ENCODE measurements at regions not wholly inside any gene's neighbourhood (a gene's known extent, or its start where the extent isn't known, plus 50 kb on each side); places are given as distances from the start of the nearest gene placed in this dataset.

DNA sequence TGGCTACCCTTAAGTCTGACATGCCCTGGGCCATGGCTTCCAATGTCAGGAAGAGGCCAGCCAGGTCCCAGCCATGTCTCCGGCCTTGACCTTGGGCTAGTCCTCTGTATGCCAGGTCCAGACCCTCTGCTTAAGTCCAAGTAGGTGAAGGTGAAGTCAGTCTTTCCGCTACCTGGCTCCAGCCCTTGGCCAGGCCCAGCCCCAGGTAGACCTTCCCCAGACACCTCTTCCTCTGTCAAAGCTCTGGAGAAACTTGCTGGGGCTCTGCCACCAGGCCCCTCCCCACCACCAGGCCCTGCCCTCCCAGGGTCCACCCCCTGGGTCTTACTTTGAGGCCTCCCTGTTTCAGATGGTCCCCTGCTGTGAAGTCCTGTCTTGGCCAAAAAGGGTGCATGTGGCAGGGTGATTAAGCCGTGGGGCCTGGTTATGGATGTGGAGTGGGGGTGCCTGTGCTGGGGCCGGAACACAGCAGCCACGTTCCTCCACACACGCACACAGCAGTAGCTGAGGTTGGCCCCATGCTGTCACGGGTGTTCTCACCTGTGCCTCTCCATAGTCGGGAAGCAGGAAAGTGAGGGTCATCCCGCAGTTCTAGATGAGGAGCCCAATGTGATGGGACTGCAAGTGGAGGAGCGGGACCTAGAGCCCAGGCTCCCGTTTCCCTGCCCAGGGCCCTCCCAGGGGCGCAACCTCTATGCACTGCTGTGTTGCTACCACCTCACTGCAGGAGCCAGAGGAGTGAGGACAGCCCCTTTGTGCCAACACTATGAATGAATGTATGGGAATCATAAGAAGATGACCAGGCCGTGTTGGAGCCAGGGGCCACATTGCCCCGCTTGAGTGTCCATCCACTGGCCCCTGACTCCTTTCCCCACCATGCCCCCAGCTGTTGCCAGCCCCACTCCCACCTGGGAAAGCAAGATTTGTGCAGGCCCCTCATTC, 72.2 kb downstream of the LINC01488 start:
- no peak overlapping the region for H3K27ac ChIP-seq
- H3K4me3 ChIP-seq (replicated peaks in 1 of 3) = no peak overlapping the region
- no peaks in the 10 kb centered on the region for H3K36me3 ChIP-seq
- 94 to 96% methylated on average over 8 to 14 of the region's 14 CpGs for WGBS, 2 donors
- DNase-seq = no peak
- no peaks in the 10 kb centered on the region for H3K27me3 ChIP-seq
- H3K4me1 ChIP-seq = no peaks in the 10 kb centered on the region
- TF ChIP-seq, protein P1, sequence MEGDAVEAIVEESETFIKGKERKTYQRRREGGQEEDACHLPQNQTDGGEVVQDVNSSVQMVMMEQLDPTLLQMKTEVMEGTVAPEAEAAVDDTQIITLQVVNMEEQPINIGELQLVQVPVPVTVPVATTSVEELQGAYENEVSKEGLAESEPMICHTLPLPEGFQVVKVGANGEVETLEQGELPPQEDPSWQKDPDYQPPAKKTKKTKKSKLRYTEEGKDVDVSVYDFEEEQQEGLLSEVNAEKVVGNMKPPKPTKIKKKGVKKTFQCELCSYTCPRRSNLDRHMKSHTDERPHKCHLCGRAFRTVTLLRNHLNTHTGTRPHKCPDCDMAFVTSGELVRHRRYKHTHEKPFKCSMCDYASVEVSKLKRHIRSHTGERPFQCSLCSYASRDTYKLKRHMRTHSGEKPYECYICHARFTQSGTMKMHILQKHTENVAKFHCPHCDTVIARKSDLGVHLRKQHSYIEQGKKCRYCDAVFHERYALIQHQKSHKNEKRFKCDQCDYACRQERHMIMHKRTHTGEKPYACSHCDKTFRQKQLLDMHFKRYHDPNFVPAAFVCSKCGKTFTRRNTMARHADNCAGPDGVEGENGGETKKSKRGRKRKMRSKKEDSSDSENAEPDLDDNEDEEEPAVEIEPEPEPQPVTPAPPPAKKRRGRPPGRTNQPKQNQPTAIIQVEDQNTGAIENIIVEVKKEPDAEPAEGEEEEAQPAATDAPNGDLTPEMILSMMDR (IDR thresholded peaks at IDR 0.05) = no peak
- TF ChIP-seq POLR2A (IDR thresholded peaks at IDR 0.05) = no peak
- intact Hi-C loops (cut with DNase I) = no loop called here
- no peaks in the 10 kb centered on the region for H3K9me3 ChIP-seq

GRCh38 chr11:69554849-69555248, 73.4 kb downstream of the LINC01488 start:
- Histone ChIP-seq H3K9me3 (no peaks in the 10 kb centered on the region), H3K27me3 (no peaks in the 10 kb centered on the region), H3K4me1 (no peaks in the 10 kb centered on the region), H3K36me3 (no peaks in the 10 kb centered on the region), H3K4me3 (replicated peaks in 1 of 3) (no peak overlapping the region), H3K27ac (no peak overlapping the region)
- TF ChIP-seq, protein P1 (IDR thresholded peaks at IDR 0.05) = no peak
- no peak for TF ChIP-seq POLR2A (IDR thresholded peaks at IDR 0.05)
- WGBS, 2 donors = 84 to 93% methylated on average over 3 to 6 of the region's 6 CpGs
- intact Hi-C loops (cut with DNase I) = no loop called here
- no peak for DNase-seq

DNA sequence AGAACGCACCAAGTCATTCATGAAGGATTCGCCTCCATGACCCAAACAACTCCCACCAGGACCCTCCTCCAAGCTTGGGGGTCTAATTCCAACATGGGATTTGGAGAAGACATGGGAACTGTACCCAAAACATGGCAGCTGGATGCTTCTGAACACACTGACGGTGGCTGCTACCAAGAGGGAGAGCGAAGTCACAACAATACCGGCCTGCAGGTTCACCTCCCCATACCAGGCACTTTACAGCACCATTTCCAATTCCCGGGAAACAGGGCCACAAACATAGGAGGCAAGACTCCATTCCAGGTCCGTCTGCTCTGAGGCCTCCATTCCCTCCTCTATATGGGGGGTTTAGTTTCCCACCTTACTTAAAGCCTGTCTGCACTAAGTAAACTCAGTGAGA, 75.8 kb downstream of the LINC01488 start:
- intact Hi-C loops (cut with DNase I) = no loop called here
- WGBS, 2 donors = 93 to 94% methylated on average over 4 to 7 of the region's 7 CpGs
- H3K4me3 ChIP-seq (replicated peaks in 1 of 3) = no peak overlapping the region
- TF ChIP-seq POLR2A (IDR thresholded peaks at IDR 0.05) = no peak
- TF ChIP-seq, protein P1 (IDR thresholded peaks at IDR 0.05) = no peak
- H3K9me3 ChIP-seq = no peaks in the 10 kb centered on the region
- H3K4me1 ChIP-seq = no peaks in the 10 kb centered on the region
- no peaks in the 10 kb centered on the region for H3K27me3 ChIP-seq
- H3K27ac ChIP-seq = no peak overlapping the region
- H3K36me3 ChIP-seq = no peaks in the 10 kb centered on the region
- DNase-seq = no peak

GRCh38 chr11:69558519-69558941, 77.1 kb downstream of the LINC01488 start:
- no peak for DNase-seq
- no peak for TF ChIP-seq POLR2A (IDR thresholded peaks at IDR 0.05)
- TF ChIP-seq, protein P1 (IDR thresholded peaks at IDR 0.05) = no peak
- no peaks in the 10 kb centered on the region for H3K27me3 ChIP-seq
- H3K27ac ChIP-seq = no peak overlapping the region
- H3K36me3 ChIP-seq = no peaks in the 10 kb centered on the region
- WGBS, 2 donors = 77 to 83% methylated on average over 12 of the region's 12 CpGs
- no peak overlapping the region for H3K4me3 ChIP-seq (replicated peaks in 1 of 3)
- no peaks in the 10 kb centered on the region for H3K4me1 ChIP-seq
- H3K9me3 ChIP-seq = no peaks in the 10 kb centered on the region
- intact Hi-C loops (cut with DNase I) = no loop called here

GRCh38 chr11:69559181-69559580, 77.7 kb downstream of the LINC01488 start:
- no peak overlapping the region for H3K4me3 ChIP-seq (replicated peaks in 1 of 3)
- 86 to 88% methylated on average over 5 of the region's 5 CpGs for WGBS, 2 donors
- intact Hi-C loops (cut with DNase I) = no loop called here
- no peak for DNase-seq
- H3K27me3 ChIP-seq = no peaks in the 10 kb centered on the region
- no peaks in the 10 kb centered on the region for H3K36me3 ChIP-seq
- H3K27ac ChIP-seq = no peak overlapping the region
- H3K4me1 ChIP-seq = no peaks in the 10 kb centered on the region
- no peaks in the 10 kb centered on the region for H3K9me3 ChIP-seq
- TF ChIP-seq, protein P1 (IDR thresholded peaks at IDR 0.05) = no peak
- no peak for TF ChIP-seq POLR2A (IDR thresholded peaks at IDR 0.05)
